ENCODE measurements at regions not wholly inside any gene's neighbourhood (a gene's known extent, or its start where the extent isn't known, plus 50 kb on each side); places are given as distances from the start of the nearest gene placed in this dataset.

DNA sequence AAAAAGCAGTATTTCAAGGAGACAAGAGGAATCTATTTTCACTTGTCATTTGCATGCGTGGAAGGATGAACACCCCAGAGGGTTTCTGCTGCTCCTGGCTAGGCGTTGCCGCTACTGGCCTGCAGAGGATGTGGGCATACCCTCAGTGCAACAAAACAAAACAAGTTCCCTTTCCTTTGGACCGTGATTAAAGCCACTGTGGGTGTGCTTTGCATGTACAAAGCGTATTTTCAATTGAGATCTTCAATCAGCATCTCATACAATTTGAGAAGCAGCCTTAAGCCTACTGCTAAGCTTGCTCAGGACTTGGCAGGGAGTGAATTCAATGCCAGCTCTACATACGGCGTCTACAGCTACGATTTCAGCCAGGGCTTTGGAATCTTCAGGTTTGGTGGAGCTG, 298.4 kb downstream of the LPIN1 start:
- Mint-ChIP-seq H3K36me3 (no peaks in the 10 kb centered on the region), H3K27ac (no peak overlapping the region), H3K4me3 (no peak overlapping the region), H3K4me1 (no peaks in the 10 kb centered on the region), H3K9me3 (peaks cover 11% of the 10 kb centered on the region), H3K27me3 (ENCODE audit: insufficient read depth, low read depth) (no peaks in the 10 kb centered on the region)
- DNase-seq (ENCODE audit: low spot score), result no peak
- no peak overlapping the region for H3K27ac ChIP-seq
- no peaks in the 10 kb centered on the region for H3K79me2 ChIP-seq (ENCODE audit: low read depth)
- no peaks in the 10 kb centered on the region for H3K36me3 ChIP-seq
- no peaks in the 10 kb centered on the region for H4K20me1 ChIP-seq (ENCODE audit: low read depth)
- H3K9ac ChIP-seq, result no peak overlapping the region
- no peaks in the 10 kb centered on the region for H3K4me1 ChIP-seq
- H3K9me3 ChIP-seq (ENCODE audit: low read depth), result no peaks in the 10 kb centered on the region
- TF ChIP-seq EZH2 (IDR thresholded peaks at IDR 0.05) (no peak), EZH2phosphoT487 (IDR thresholded peaks at IDR 0.05) (no peak), CTCF (IDR thresholded peaks at IDR 0.05) (no peak)
- no peaks in the 10 kb centered on the region for H3F3A ChIP-seq (ENCODE audit: low read depth)
- H3K4me3 ChIP-seq, result no peak overlapping the region
- H3K4me2 ChIP-seq, result no peak overlapping the region
- H2AFZ ChIP-seq (replicated peaks), result no peak overlapping the region
- no peaks in the 10 kb centered on the region for H3K27me3 ChIP-seq

DNA sequence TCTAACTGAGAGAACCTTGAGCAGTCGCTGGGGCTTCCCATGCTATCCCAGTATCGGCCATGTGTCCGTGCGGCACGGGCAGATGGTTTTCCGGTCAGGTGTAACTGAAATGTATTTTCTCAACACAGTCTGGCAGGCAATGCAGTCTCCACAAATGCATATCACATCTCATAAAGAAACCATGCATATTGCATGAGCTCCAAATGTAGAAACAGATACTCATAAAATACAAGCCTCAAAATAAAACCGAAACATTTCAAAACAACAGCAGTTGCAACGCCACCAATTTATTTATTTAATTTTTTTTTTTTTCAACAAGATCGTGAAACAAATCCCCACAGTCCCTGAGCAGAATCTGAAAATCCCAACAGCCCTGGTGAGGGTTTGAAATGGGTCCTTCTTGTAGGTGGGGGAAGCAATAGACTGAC, 299.4 kb downstream of the LPIN1 start:
- TF ChIP-seq EZH2phosphoT487 (IDR thresholded peaks at IDR 0.05) (no peak), EZH2 (IDR thresholded peaks at IDR 0.05) (no peak), CTCF (IDR thresholded peaks at IDR 0.05) (no peak)
- Histone ChIP-seq H3K36me3 (no peaks in the 10 kb centered on the region), H3K4me1 (no peaks in the 10 kb centered on the region), H3K9me3 (ENCODE audit: low read depth) (no peaks in the 10 kb centered on the region), H3K79me2 (ENCODE audit: low read depth) (no peaks in the 10 kb centered on the region), H3K9ac (no peak overlapping the region), H3K27me3 (no peaks in the 10 kb centered on the region), H3K27ac (no peak overlapping the region), H3K4me3 (no peak overlapping the region), H4K20me1 (ENCODE audit: low read depth) (no peaks in the 10 kb centered on the region), H3F3A (ENCODE audit: low read depth) (no peaks in the 10 kb centered on the region), H3K4me2 (no peak overlapping the region), H2AFZ (replicated peaks) (no peak overlapping the region)
- H3K27ac Mint-ChIP-seq, result no peak overlapping the region
- H3K4me1 Mint-ChIP-seq, result no peaks in the 10 kb centered on the region
- no peaks in the 10 kb centered on the region for H3K27me3 Mint-ChIP-seq (ENCODE audit: insufficient read depth, low read depth)
- no peak for DNase-seq (ENCODE audit: low spot score)
- H3K9me3 Mint-ChIP-seq, result peaks cover 4% of the 10 kb centered on the region
- no peak overlapping the region for H3K4me3 Mint-ChIP-seq
- no peaks in the 10 kb centered on the region for H3K36me3 Mint-ChIP-seq

DNA sequence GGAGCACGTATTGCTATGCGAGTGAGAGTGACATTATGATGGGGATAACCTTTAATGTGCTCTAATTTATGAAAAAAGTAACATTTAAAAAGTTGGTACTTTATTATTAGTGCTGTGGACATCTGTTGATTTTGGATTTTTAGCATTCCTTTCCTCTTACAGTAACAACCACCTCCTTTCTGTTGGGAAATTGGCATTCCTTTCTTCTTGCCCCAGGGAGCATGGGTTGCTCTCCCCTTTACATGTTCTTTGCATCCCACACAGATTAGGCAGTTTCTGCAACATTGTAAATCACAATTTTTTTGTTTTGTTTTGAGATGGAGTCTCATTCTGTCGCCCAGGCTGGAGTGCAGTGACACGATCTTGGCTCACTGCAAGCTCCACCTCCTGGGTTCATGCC, 300.2 kb downstream of the LPIN1 start:
- peaks cover 3% of the 10 kb centered on the region for H3K9me3 Mint-ChIP-seq
- H3K27ac Mint-ChIP-seq, result no peak overlapping the region
- no peaks in the 10 kb centered on the region for H3K36me3 ChIP-seq
- no peaks in the 10 kb centered on the region for H3K4me1 Mint-ChIP-seq
- H3K27ac ChIP-seq, result no peak overlapping the region
- no peak overlapping the region for H3K4me3 Mint-ChIP-seq
- H3K79me2 ChIP-seq (ENCODE audit: low read depth), result no peaks in the 10 kb centered on the region
- H3F3A ChIP-seq (ENCODE audit: low read depth), result no peaks in the 10 kb centered on the region
- no peaks in the 10 kb centered on the region for H4K20me1 ChIP-seq (ENCODE audit: low read depth)
- H3K4me2 ChIP-seq, result no peak overlapping the region
- H3K27me3 Mint-ChIP-seq (ENCODE audit: insufficient read depth, low read depth), result no peaks in the 10 kb centered on the region
- no peaks in the 10 kb centered on the region for H3K27me3 ChIP-seq
- H3K4me3 ChIP-seq, result no peak overlapping the region
- no peaks in the 10 kb centered on the region for H3K9me3 ChIP-seq (ENCODE audit: low read depth)
- H2AFZ ChIP-seq (replicated peaks), result no peak overlapping the region
- no peaks in the 10 kb centered on the region for H3K36me3 Mint-ChIP-seq
- DNase-seq (ENCODE audit: low spot score), result no peak
- H3K9ac ChIP-seq, result no peak overlapping the region
- H3K4me1 ChIP-seq, result no peaks in the 10 kb centered on the region
- no peak for TF ChIP-seq EZH2 (IDR thresholded peaks at IDR 0.05)
- TF ChIP-seq EZH2phosphoT487 (IDR thresholded peaks at IDR 0.05), result no peak
- TF ChIP-seq CTCF (IDR thresholded peaks at IDR 0.05), result no peak

DNA sequence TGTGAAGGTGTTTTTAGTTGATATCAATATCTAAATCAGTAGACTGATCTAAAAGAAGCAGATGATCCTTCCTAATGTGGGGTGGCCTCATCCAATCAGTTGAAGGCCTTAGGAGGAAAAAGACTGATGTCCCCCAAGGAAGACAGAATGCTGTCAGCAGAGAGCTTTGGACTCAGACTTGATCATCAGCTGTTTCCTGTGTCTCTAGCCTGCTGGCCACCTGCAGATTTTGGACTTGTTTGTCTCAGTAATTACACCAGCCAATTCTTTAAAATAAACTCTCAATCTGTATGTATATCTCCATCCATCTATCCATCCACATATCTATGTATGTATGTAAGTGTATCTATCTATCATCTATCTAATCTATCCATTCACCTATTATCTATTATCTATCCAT, 301.3 kb downstream of the LPIN1 start:
- H3K4me1 Mint-ChIP-seq, result no peaks in the 10 kb centered on the region
- no peaks in the 10 kb centered on the region for H3K36me3 Mint-ChIP-seq

More for the DNA sequence above, 301.3 kb downstream of the LPIN1 start:
- Histone ChIP-seq H3K9ac (no peak overlapping the region), H3K4me3 (no peak overlapping the region), H3F3A (ENCODE audit: low read depth) (no peaks in the 10 kb centered on the region), H3K36me3 (no peaks in the 10 kb centered on the region), H3K4me2 (no peak overlapping the region), H3K79me2 (ENCODE audit: low read depth) (no peaks in the 10 kb centered on the region), H3K27ac (no peak overlapping the region), H3K9me3 (ENCODE audit: low read depth) (no peaks in the 10 kb centered on the region), H4K20me1 (ENCODE audit: low read depth) (no peaks in the 10 kb centered on the region), H3K4me1 (no peaks in the 10 kb centered on the region), H3K27me3 (no peaks in the 10 kb centered on the region), H2AFZ (replicated peaks) (no peak overlapping the region)
- no peak overlapping the region for H3K4me3 Mint-ChIP-seq
- DNase-seq (ENCODE audit: low spot score), result no peak
- H3K27me3 Mint-ChIP-seq (ENCODE audit: insufficient read depth, low read depth), result no peaks in the 10 kb centered on the region
- H3K27ac Mint-ChIP-seq, result no peak overlapping the region
- H3K9me3 Mint-ChIP-seq, result peaks cover 3% of the 10 kb centered on the region
- TF ChIP-seq EZH2phosphoT487 (IDR thresholded peaks at IDR 0.05), result no peak
- no peak for TF ChIP-seq EZH2 (IDR thresholded peaks at IDR 0.05)
- no peak for TF ChIP-seq CTCF (IDR thresholded peaks at IDR 0.05)
